GM12874 (cell line): ENCODE measurements at regions not wholly inside any gene's neighbourhood (a gene's known extent, or its start where the extent isn't known, plus 50 kb on each side); places are given as distances from the start of the nearest gene placed in this dataset.

Experiments
- TF ChIP-seq, protein P1 (sequence below): IDR thresholded peaks from 2 replicates; pipeline ENCODE4 v1.5.1; 2011; ENCODE audit warnings: low read depth, mild to moderate bottlenecking, control low read depth, low read length, moderate library complexity; ENCODE audit not compliant: insufficient read depth

DNA sequence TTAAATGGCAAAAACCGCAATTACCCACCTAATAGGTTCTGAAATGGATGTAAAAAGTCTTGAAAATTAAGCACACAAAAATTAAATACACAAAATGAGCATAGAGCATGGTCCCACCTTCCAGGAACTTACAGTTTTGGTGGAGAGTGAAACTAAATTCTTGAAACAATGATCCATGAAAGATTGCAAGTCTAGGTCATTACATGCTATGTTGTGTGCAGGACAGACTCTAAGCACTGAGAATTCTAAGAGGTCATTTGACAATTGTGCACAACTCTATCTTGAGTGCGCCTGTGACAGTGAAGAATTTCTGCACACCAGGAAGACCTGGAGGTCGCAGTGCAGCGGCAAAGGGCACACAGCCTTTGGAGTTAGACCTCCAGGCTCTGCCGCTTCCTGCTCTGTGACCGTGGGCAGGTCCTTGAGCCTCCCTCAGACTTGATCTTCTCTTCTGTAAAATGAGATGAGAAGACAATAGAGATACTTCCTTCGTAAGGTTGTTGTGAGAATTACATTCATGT lies 153.3 kb upstream of the TPM1 start:
- TF ChIP-seq, protein P1, sequence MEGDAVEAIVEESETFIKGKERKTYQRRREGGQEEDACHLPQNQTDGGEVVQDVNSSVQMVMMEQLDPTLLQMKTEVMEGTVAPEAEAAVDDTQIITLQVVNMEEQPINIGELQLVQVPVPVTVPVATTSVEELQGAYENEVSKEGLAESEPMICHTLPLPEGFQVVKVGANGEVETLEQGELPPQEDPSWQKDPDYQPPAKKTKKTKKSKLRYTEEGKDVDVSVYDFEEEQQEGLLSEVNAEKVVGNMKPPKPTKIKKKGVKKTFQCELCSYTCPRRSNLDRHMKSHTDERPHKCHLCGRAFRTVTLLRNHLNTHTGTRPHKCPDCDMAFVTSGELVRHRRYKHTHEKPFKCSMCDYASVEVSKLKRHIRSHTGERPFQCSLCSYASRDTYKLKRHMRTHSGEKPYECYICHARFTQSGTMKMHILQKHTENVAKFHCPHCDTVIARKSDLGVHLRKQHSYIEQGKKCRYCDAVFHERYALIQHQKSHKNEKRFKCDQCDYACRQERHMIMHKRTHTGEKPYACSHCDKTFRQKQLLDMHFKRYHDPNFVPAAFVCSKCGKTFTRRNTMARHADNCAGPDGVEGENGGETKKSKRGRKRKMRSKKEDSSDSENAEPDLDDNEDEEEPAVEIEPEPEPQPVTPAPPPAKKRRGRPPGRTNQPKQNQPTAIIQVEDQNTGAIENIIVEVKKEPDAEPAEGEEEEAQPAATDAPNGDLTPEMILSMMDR, result no peak

DNA sequence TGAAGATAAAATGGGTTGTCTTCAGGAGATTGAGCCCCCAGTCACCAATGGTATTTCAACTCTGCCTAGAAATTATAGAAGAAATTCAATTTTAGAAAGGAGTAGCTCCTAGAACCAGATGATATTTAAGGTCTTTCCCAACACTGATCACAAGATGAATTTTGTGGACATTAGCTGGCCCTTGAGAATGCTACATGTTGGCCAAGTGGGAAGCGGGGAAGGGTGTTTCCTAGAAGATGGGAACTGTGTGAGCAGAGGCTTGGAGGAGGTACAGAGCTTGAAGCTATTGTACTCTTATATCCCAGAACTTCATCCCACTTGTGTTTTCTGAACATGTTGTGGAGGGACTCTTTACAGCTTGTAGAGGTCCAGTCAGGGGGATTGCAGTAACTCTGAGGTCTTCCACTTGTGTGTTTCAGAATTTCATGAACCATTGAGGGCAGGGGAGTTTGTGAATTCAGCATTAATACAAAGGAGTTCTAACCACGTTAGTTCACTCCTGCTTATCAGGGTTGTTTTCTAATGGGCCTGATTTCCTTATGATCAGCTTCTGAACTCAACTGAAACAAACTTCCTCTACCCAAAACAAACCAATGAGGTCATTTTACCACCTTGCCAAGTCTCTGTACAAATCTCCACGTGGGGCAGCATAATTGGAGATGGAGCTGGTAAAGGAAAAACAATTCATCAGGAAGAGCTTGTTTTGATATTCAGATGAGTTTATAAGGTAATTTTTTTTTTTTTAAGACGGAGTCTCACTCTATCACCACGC lies 152.6 kb upstream of the TPM1 start:
- TF ChIP-seq, protein P1, result no peak

DNA sequence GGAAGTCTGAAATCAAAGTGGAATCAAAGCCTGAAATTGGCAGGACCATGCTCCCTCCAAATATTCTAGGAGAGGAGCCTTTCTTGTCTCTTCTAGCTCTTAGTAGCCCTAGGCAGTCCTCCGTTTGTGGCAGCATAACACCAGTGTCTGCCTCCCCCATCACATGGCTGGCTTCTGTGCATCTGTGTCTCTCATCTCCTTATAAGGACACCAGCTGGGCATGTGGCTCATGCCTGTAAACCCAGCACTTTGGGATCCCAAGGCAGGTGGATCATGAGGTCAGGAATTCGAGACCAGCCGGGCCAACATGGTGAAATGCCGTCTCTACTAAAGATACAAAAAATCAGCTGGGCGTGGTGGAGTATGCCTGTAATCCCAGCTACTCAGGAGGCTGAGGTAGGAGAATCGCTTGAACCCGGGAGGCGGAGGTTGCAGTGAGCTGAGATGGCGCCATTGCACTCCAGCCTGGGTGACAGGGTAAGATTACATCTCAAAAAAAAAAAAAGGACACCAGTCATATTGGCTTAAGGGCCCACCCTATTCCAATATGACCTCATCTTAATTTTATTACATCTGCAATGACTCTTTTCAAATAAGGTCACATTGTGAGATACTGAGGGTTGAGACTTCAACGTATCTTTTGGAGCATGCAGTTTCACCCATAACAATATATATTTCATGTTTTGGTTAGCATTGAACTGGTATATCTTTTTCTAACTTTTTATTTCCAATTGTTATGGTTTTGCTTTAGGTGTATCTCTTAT lies 148.0 kb upstream of the TPM1 start:
- TF ChIP-seq, protein P1, result no peak

DNA sequence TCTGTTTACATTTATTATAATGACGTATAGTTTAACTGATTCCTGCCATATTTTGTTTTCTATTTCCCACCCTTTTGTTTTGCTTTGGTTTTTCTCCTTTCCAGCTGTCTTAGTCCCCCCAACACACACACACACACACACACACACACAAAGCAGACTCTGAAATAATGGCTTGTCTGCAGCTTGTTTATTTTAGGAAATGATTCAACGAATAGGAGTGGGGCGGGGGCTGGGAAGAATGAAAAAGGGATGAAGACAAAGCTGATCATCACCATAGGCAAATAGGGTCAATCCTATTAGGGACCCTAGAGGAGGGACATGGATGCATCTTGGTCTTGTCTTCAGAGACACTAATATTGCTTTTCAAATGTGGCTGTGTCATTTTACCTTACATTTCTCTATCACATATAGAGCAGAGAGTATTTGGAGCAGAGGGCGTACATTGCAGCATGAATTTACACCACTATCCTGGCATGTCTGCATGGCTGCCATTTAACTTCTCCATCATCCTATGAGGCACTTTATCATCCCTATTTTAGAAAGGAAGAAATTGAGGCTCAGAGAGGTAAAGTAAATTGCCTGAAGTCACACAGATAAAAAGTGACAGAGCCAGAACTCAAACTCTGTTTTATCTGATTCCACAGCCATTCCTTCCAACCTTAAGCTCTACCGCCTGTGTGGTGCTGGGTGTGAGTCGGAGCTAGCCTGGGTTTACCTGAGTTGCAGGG lies 147.2 kb upstream of the TPM1 start:
- TF ChIP-seq, protein P1, result no peak

DNA sequence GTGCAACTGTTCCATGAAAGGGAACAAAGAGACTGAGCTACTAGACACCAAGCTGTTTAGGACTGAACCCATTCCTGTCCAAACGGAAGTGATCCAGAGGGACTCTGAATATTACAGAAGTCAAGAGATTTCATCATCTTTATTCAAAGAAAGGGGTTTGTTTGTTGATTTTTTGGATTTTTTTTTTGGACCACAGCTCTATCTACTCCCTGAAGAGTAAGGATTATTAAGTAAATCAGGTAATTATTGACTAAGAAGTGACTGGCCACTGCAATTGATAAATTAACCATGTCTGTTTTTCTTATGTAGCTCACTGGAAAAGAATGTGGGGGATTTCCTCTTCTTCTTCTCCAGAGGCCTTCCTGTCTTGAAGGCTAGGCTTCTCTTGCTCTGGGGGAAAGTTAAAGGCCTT lies 146.6 kb upstream of the TPM1 start:
- TF ChIP-seq, protein P1, result no peak

DNA sequence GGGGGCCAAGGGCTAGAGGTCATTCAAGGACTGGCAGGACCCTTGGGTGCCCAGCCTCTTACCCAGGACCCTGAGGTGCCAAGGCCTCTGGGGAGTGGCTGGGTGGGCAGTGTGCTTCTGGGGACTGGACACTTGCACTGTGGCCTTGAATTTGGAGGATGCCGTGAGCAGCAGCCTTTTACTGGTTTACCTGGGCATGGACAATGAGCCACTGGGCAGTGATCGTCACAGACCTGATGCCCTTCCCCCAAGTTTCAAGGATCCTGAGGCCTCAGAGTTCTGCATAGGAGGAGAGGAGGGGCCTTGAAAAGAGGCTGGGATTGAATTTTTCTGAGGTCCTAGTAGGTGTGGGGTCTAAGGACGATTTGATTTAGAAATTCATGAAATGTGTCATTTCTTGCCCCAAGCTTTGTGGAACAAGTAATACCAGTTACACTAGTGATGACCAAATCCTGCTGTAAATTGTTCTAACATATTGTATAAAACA lies 146.1 kb upstream of the TPM1 start:
- TF ChIP-seq, protein P1, result no peak
